ENCODE measurements at regions not wholly inside any gene's neighbourhood (a gene's known extent, or its start where the extent isn't known, plus 50 kb on each side); places are given as distances from the start of the nearest gene placed in this dataset.

GRCh38 chr4:54986095-54986846, 139.1 kb downstream of the KDR start:
- DNase-seq, result no peak

GRCh38 chr4:54976682-54977081, 148.7 kb downstream of the KDR start:
- DNase-seq, result no peak

- DNase-seq, result no peak
Observed at GRCh38 chr4:54976031-54976430, 149.4 kb downstream of the KDR start.

- no peak for DNase-seq
Observed at GRCh38 chr4:54973784-54974183, 151.6 kb downstream of the KDR start.

GRCh38 chr4:54971474-54971950, 153.9 kb downstream of the KDR start:
- peak in 1 of 2 donors; percentile 13 for DNase-seq

GRCh38 chr4:54967289-54967688, 158.1 kb downstream of the KDR start:
- DNase-seq, result no peak

GRCh38 chr4:54961357-54961975, 163.9 kb downstream of the KDR start:
- peak in 1 of 2 donors; percentile 25 for DNase-seq

- DNase-seq, result no peak
Observed at GRCh38 chr4:54959651-54960116, 165.7 kb downstream of the KDR start.

GRCh38 chr4:54959131-54959530, 166.3 kb downstream of the KDR start:
- no peak for DNase-seq

- DNase-seq, result peak in 1 of 2 donors; percentile 16
Observed at GRCh38 chr4:54958236-54958635, 167.2 kb downstream of the KDR start.

- no peak for DNase-seq
Observed at GRCh38 chr4:54954656-54955388, 170.6 kb downstream of the KDR start.

- DNase-seq, result no peak
Observed at GRCh38 chr4:54946741-54947140, 178.7 kb downstream of the KDR start.

- no peak for DNase-seq
Observed at GRCh38 chr4:54945838-54946237, 179.6 kb downstream of the KDR start.

- DNase-seq, result peak; percentile 72 to 74
Observed at GRCh38 chr4:54942721-54943120, 182.7 kb downstream of the KDR start.

- peak; percentile 33 to 48 for DNase-seq
Observed at GRCh38 chr4:54941994-54942552, 183.3 kb downstream of the KDR start.

GRCh38 chr4:54940996-54941865, 184.2 kb downstream of the KDR start:
- no peak for DNase-seq

- DNase-seq, result no peak
Observed at GRCh38 chr4:54937501-54937900, 187.9 kb downstream of the KDR start.

GRCh38 chr4:54933579-54933978, 191.8 kb downstream of the KDR start:
- DNase-seq, result no peak

- DNase-seq, result no peak
Observed at GRCh38 chr4:54930226-54930625, 195.2 kb downstream of the KDR start.

GRCh38 chr4:54929459-54929858, 195.9 kb downstream of the KDR start:
- DNase-seq, result no peak

- no peak for DNase-seq
Observed at GRCh38 chr4:54924891-54925290, 200.5 kb downstream of the KDR start.

GRCh38 chr4:54915276-54915675, 210.1 kb downstream of the KDR start:
- no peak for DNase-seq
